Lower leg skin (tissue), 3 donors: ENCODE measurements at regions not wholly inside any gene's neighbourhood (a gene's known extent, or its start where the extent isn't known, plus 50 kb on each side); places are given as distances from the start of the nearest gene placed in this dataset.

Experiments used
- POLR2A ChIP-seq, 2 donors: fragments of 450-650 bp; IDR thresholded peaks; one replicate each; pipeline ENCODE4 v1.6.1; 2016 to 2017; ENCODE audit warnings: antibody characterized with exemption in 2 of 2, mild to moderate bottlenecking in 1 of 2, moderate library complexity in 1 of 2
- TF ChIP-seq, protein P1 (sequence below), 3 donors: fragments of 450-650 bp; IDR thresholded peaks; one replicate each; pipeline ENCODE4 v1.5.1; 2016; ENCODE audit warnings: antibody characterized with exemption in 3 of 3, mild to moderate bottlenecking in 3 of 3, moderate library complexity in 2 of 3

DNA sequence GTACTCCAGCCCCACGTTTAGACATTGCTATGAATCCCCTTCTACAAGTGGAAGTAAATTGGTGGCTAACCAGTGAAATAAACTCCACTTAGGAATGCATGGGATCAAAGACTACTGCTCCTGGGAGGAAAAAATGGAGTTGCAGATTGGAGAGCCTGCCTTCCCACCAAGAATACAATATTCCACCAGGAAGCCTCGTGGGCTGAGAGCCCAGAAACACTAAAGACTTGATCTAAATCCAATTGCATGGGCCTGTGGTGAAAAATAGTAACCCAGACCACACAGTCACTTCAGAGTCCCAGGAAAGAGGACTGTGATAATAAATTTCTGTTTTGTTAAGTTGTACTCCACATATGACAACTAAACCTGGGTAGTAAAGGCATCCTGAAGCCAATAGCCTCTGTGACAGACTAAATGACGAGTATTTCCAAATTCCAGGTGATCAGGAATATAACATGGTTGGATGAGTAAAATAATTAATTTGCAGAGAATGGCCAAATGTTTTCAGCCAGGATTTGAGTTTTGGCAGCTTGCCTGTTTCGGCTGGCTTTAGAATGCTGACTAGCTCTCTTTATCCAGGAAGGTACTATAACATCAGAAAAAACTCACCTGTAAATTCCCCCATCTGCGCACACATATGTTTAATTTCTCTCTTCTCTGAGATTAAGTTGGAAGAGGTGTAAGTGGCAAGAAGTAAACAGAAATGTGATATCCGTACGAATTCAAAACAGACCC is 480.3 kb downstream of the LIG4 start:
- TF ChIP-seq, protein P1, sequence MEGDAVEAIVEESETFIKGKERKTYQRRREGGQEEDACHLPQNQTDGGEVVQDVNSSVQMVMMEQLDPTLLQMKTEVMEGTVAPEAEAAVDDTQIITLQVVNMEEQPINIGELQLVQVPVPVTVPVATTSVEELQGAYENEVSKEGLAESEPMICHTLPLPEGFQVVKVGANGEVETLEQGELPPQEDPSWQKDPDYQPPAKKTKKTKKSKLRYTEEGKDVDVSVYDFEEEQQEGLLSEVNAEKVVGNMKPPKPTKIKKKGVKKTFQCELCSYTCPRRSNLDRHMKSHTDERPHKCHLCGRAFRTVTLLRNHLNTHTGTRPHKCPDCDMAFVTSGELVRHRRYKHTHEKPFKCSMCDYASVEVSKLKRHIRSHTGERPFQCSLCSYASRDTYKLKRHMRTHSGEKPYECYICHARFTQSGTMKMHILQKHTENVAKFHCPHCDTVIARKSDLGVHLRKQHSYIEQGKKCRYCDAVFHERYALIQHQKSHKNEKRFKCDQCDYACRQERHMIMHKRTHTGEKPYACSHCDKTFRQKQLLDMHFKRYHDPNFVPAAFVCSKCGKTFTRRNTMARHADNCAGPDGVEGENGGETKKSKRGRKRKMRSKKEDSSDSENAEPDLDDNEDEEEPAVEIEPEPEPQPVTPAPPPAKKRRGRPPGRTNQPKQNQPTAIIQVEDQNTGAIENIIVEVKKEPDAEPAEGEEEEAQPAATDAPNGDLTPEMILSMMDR (IDR thresholded peaks at IDR 0.05): no peak
- TF ChIP-seq POLR2A (IDR thresholded peaks at IDR 0.05): no peak
